GM23248 (cell line): ENCODE measurements at regions not wholly inside any gene's neighbourhood (a gene's known extent, or its start where the extent isn't known, plus 50 kb on each side); places are given as distances from the start of the nearest gene placed in this dataset.

Experiments used
- DNase-seq: peaks from one replicate; pipeline ENCODE4 v3.0.0-alpha.2; 2015
- H2AFZ ChIP-seq: fragments of 200-600 bp; sonication (generic); 2 replicates; pipeline ENCODE4 v1.6.1; 2016; ENCODE audit warnings: antibody characterized with exemption
- H3F3A ChIP-seq: fragments of 200-600 bp; sonication (generic); 2 replicates; pipeline ENCODE4 v1.6.1; 2016; ENCODE audit warnings: mild to moderate bottlenecking, antibody characterized with exemption, mixed run types; ENCODE audit not compliant: insufficient read depth
- H3K27ac ChIP-seq: fragments of 200-600 bp; sonication (generic); 2 replicates; pipeline ENCODE4 v1.5.1; 2016; ENCODE audit warnings: mild to moderate bottlenecking
- H3K27me3 ChIP-seq: fragments of 200-600 bp; sonication (generic); replicated peaks from 2 replicates; pipeline ENCODE4 v1.6.1; 2016; ENCODE audit warnings: mild to moderate bottlenecking; ENCODE audit not compliant: insufficient read depth
- H3K36me3 ChIP-seq: fragments of 200-600 bp; sonication (generic); 2 replicates; pipeline ENCODE4 v1.6.1; 2016; ENCODE audit warnings: low read depth, mild to moderate bottlenecking
- H3K4me1 ChIP-seq: fragments of 200-600 bp; sonication (generic); 2 replicates; pipeline ENCODE4 v1.6.1; 2016; ENCODE audit warnings: mild to moderate bottlenecking; ENCODE audit not compliant: insufficient read depth
- H3K4me2 ChIP-seq: fragments of 200-600 bp; sonication (generic); one replicate; pipeline ENCODE4 v1.6.1; 2016; ENCODE audit warnings: mild to moderate bottlenecking; ENCODE audit not compliant: unreplicated experiment
- H3K4me3 ChIP-seq: fragments of 200-600 bp; sonication (generic); 2 replicates; pipeline ENCODE4 v1.5.1; 2016; ENCODE audit warnings: mild to moderate bottlenecking
- H3K79me2 ChIP-seq: fragments of 200-600 bp; sonication (generic); 2 replicates; pipeline ENCODE4 v1.6.1; 2016; ENCODE audit warnings: mild to moderate bottlenecking; ENCODE audit not compliant: insufficient read depth
- H3K9ac ChIP-seq: fragments of 200-600 bp; sonication (generic); 2 replicates; pipeline ENCODE4 v1.6.1; 2016; ENCODE audit warnings: mild to moderate bottlenecking
- H3K9me2 ChIP-seq: fragments of 200-600 bp; sonication (generic); 2 replicates; pipeline ENCODE4 v1.6.1; 2016; ENCODE audit warnings: mixed run types, mild to moderate bottlenecking, moderate library complexity; ENCODE audit not compliant: insufficient read depth
- H3K9me3 ChIP-seq: fragments of 200-600 bp; sonication (generic); one replicate; pipeline ENCODE4 v1.6.1; 2017; ENCODE audit warnings: low read depth
- H4K20me1 ChIP-seq: fragments of 200-600 bp; sonication (generic); 2 replicates; pipeline ENCODE4 v1.6.0; 2016; ENCODE audit not compliant: insufficient read depth
- EZH2 ChIP-seq: fragments of 200-600 bp; sonication (generic); IDR thresholded peaks from 2 replicates; pipeline ENCODE4 v1.6.1; 2018; ENCODE audit warnings: antibody characterized with exemption, mild to moderate bottlenecking; ENCODE audit not compliant: insufficient read depth, poor library complexity, severe bottlenecking
- EZH2phosphoT487 ChIP-seq: fragments of 200-600 bp; sonication (generic); IDR thresholded peaks from 2 replicates; pipeline ENCODE4 v1.6.1; 2018; ENCODE audit warnings: antibody characterized with exemption, moderate library complexity, mild to moderate bottlenecking, low read depth; ENCODE audit not compliant: insufficient read depth
- WGBS, 2 experiments: methylation state at CpG; one replicate each; pipeline ENCODE4 v1.1.6; 2015 to 2017; ENCODE audit warnings: low lambda C conversion rate in 2 of 2, low coverage in 1 of 2; ENCODE audit errors: missing lambda C conversion rate in 2 of 2; 5-methylcytosine and 5-hydroxymethylcytosine counted together
- in situ Hi-C: fragments of 300-500 bp; cut with MboI; formaldehyde crosslinking; loops from 2 replicates; pipeline ENCODE4 v1.15.0; 2020

- Histone ChIP-seq H4K20me1 (no peaks in the 10 kb centered on the region), H3K4me3 (no peak overlapping the region), H3K4me1 (no peaks in the 10 kb centered on the region), H3K9me2 (no peaks in the 10 kb centered on the region), H3K36me3 (no peaks in the 10 kb centered on the region), H3K9ac (no peak overlapping the region), H3K9me3 (no peaks in the 10 kb centered on the region), H3K79me2 (no peaks in the 10 kb centered on the region), H2AFZ (no peak overlapping the region), H3K4me2 (no peak overlapping the region), H3K27ac (no peak overlapping the region), H3K27me3 (no peaks in the 10 kb centered on the region), H3F3A (no peaks in the 10 kb centered on the region)
- in situ Hi-C loops = no loop called here
- TF ChIP-seq EZH2phosphoT487 (no peak), EZH2 (no peak)
- 18 to 33% methylated on average over 5 of the region's 5 CpGs for WGBS, 2 experiments
- no peak for DNase-seq
Observed at GRCh38 chr10:106320078-106320477, 844.4 kb downstream of the SORCS1 start.

- Histone ChIP-seq H3K4me3 (no peak overlapping the region), H3K4me2 (no peak overlapping the region), H3K36me3 (no peaks in the 10 kb centered on the region), H3K4me1 (no peaks in the 10 kb centered on the region), H3K27ac (no peak overlapping the region), H3K9ac (no peak overlapping the region), H3K9me2 (no peaks in the 10 kb centered on the region), H4K20me1 (no peaks in the 10 kb centered on the region), H2AFZ (no peak overlapping the region), H3K79me2 (no peaks in the 10 kb centered on the region), H3K9me3 (no peaks in the 10 kb centered on the region), H3K27me3 (no peaks in the 10 kb centered on the region), H3F3A (no peaks in the 10 kb centered on the region)
- in situ Hi-C loops = no loop called here
- TF ChIP-seq EZH2phosphoT487 = no peak
- no peak for TF ChIP-seq EZH2
- no peak for DNase-seq
- 41 to 51% methylated on average over 2 of the region's 2 CpGs for WGBS, 2 experiments
Observed at GRCh38 chr10:106317554-106317953, 847.0 kb downstream of the SORCS1 start.

- no peaks in the 10 kb centered on the region for H3K4me1 ChIP-seq
- H3F3A ChIP-seq = no peaks in the 10 kb centered on the region
- TF ChIP-seq EZH2phosphoT487 (no peak), EZH2 (no peak)
- H3K27ac ChIP-seq = no peak overlapping the region
- H3K9me3 ChIP-seq = no peaks in the 10 kb centered on the region
- H4K20me1 ChIP-seq = no peaks in the 10 kb centered on the region
- 34 to 56% methylated on average over 1 of the region's 1 CpG for WGBS, 2 experiments
- no peaks in the 10 kb centered on the region for H3K36me3 ChIP-seq
- H3K9me2 ChIP-seq = no peaks in the 10 kb centered on the region
- no peaks in the 10 kb centered on the region for H3K79me2 ChIP-seq
- DNase-seq = no peak
- H2AFZ ChIP-seq = no peak overlapping the region
- H3K27me3 ChIP-seq = no peaks in the 10 kb centered on the region
- H3K4me3 ChIP-seq = no peak overlapping the region
- in situ Hi-C loops = no loop called here
- no peak overlapping the region for H3K4me2 ChIP-seq
- H3K9ac ChIP-seq = no peak overlapping the region
Observed at GRCh38 chr10:106313041-106313440, 851.5 kb downstream of the SORCS1 start.

- H3F3A ChIP-seq = no peaks in the 10 kb centered on the region
- H2AFZ ChIP-seq = no peak overlapping the region
- H3K36me3 ChIP-seq = no peaks in the 10 kb centered on the region
- in situ Hi-C loops = no loop called here
- no peak overlapping the region for H3K9ac ChIP-seq
- no peak overlapping the region for H3K4me3 ChIP-seq
- H3K79me2 ChIP-seq = no peaks in the 10 kb centered on the region
- no peaks in the 10 kb centered on the region for H3K4me1 ChIP-seq
- no peak overlapping the region for H3K4me2 ChIP-seq
- 0 to 3% methylated on average over 1 of the region's 1 CpG for WGBS, 2 experiments
- no peak for TF ChIP-seq EZH2
- no peak for TF ChIP-seq EZH2phosphoT487
- no peak overlapping the region for H3K27ac ChIP-seq
- H4K20me1 ChIP-seq = no peaks in the 10 kb centered on the region
- H3K9me3 ChIP-seq = no peaks in the 10 kb centered on the region
- no peaks in the 10 kb centered on the region for H3K9me2 ChIP-seq
- no peaks in the 10 kb centered on the region for H3K27me3 ChIP-seq
- DNase-seq = no peak
Observed at GRCh38 chr10:106312087-106312486, 852.4 kb downstream of the SORCS1 start.

DNA sequence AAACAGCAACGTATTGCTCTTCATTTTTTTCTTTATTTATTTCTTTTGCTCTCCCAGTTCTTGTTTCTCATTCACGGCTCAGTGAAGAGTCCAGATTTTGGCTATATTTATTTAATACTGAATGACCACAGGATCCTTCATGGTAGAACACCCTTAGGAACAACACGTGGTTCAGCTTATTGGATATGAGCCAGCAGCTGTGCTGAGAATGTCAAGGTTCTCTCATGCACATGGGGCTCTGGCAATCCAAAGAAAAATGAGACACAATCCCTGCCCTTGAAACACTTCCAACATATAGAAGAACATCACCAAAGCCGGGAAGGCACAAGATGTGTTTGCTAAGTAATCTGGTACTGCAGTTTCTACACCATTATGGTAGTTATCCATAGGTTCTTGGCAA lies 852.9 kb downstream of the SORCS1 start:
- no peaks in the 10 kb centered on the region for H3F3A ChIP-seq

More for the DNA sequence above, 852.9 kb downstream of the SORCS1 start:
- no peaks in the 10 kb centered on the region for H3K27me3 ChIP-seq
- H3K9me3 ChIP-seq = no peaks in the 10 kb centered on the region
- H3K9ac ChIP-seq = no peak overlapping the region
- no peak overlapping the region for H3K4me3 ChIP-seq
- H2AFZ ChIP-seq = no peak overlapping the region
- no peaks in the 10 kb centered on the region for H3K36me3 ChIP-seq
- DNase-seq = no peak
- in situ Hi-C loops = no loop called here
- no peaks in the 10 kb centered on the region for H3K4me1 ChIP-seq
- TF ChIP-seq EZH2phosphoT487 (no peak), EZH2 (no peak)
- H3K79me2 ChIP-seq = no peaks in the 10 kb centered on the region
- H3K27ac ChIP-seq = no peak overlapping the region
- H3K9me2 ChIP-seq = no peaks in the 10 kb centered on the region
- WGBS, 2 experiments = 2 to 4% methylated on average over 4 of the region's 4 CpGs
- no peak overlapping the region for H3K4me2 ChIP-seq
- H4K20me1 ChIP-seq = no peaks in the 10 kb centered on the region
